C1 segment of cervical spinal cord (tissue), 14 donors: ENCODE measurements at regions not wholly inside any gene's neighbourhood (a gene's known extent, or its start where the extent isn't known, plus 50 kb on each side); places are given as distances from the start of the nearest gene placed in this dataset.
"Not testable (repeated sequence)": the region's sequence is repeated elsewhere in the genome, so short reads cannot be mapped to it uniquely, and the experiment has no call there.

Experiments used
- DNase-seq, 14 donors: peaks; one replicate each; lab custom pipeline; 2025; lab: John Stamatoyannopoulos, UW

- DNase-seq = no peak
These were observed 465.4 kb upstream of the GRID2 start for GRCh38 chr4:91838181-91838861.

- no peak for DNase-seq
These were observed 463.4 kb upstream of the GRID2 start for GRCh38 chr4:91840359-91840758.

GRCh38 chr4:91846233-91846632, 457.5 kb upstream of the GRID2 start:
- DNase-seq = no peak

GRCh38 chr4:91851456-91851855, 452.3 kb upstream of the GRID2 start:
- no peak for DNase-seq

GRCh38 chr4:91887926-91888325, 415.8 kb upstream of the GRID2 start:
- no peak for DNase-seq

- DNase-seq = not testable (repeated sequence)
These were observed 412.5 kb upstream of the GRID2 start for GRCh38 chr4:91891217-91891616.

GRCh38 chr4:91894006-91894405, 409.8 kb upstream of the GRID2 start:
- no peak for DNase-seq

GRCh38 chr4:91904556-91904955, 399.2 kb upstream of the GRID2 start:
- DNase-seq = no peak

GRCh38 chr4:91909963-91910362, 393.8 kb upstream of the GRID2 start:
- no peak for DNase-seq

- DNase-seq = no peak
These were observed 389.5 kb upstream of the GRID2 start for GRCh38 chr4:91914176-91914804.

GRCh38 chr4:91916219-91916618, 387.5 kb upstream of the GRID2 start:
- no peak for DNase-seq

- no peak for DNase-seq
These were observed 379.1 kb upstream of the GRID2 start for GRCh38 chr4:91924625-91925024.

GRCh38 chr4:91935217-91935616, 368.5 kb upstream of the GRID2 start:
- DNase-seq = no peak

GRCh38 chr4:91936311-91936710, 367.5 kb upstream of the GRID2 start:
- DNase-seq = no peak

- no peak for DNase-seq
These were observed 345.8 kb upstream of the GRID2 start for GRCh38 chr4:91957963-91958362.

GRCh38 chr4:91958596-91958995, 345.2 kb upstream of the GRID2 start:
- DNase-seq = no peak

GRCh38 chr4:91961504-91961903, 342.3 kb upstream of the GRID2 start:
- DNase-seq = no peak

- no peak for DNase-seq
These were observed 340.3 kb upstream of the GRID2 start for GRCh38 chr4:91963486-91963885.

GRCh38 chr4:91965166-91965565, 338.6 kb upstream of the GRID2 start:
- DNase-seq = no peak

GRCh38 chr4:91973479-91974153, 330.1 kb upstream of the GRID2 start:
- DNase-seq = no peak

- no peak for DNase-seq
These were observed 319.3 kb upstream of the GRID2 start for GRCh38 chr4:91984466-91984865.

- DNase-seq = no peak
These were observed 313.9 kb upstream of the GRID2 start for GRCh38 chr4:91989914-91990313.

- DNase-seq = no peak
These were observed 313.0 kb upstream of the GRID2 start for GRCh38 chr4:91990726-91991125.
